ENCODE measurements at regions not wholly inside any gene's neighbourhood (a gene's known extent, or its start where the extent isn't known, plus 50 kb on each side); places are given as distances from the start of the nearest gene placed in this dataset.
"Not testable (repeated sequence)": the region's sequence is repeated elsewhere in the genome, so short reads cannot be mapped to it uniquely, and the experiment has no call there.

GRCh38 chr4:53703267-53703655 is 112.0 kb upstream of the LNX1 start:
- TF ChIP-seq EZH2phosphoT487 (IDR thresholded peaks at IDR 0.05; ENCODE audit: low read depth, severe bottlenecking, unreplicated experiment) (no peak), EZH2 (IDR thresholded peaks at IDR 0.05; ENCODE audit: borderline replicate concordance) (no peak), CTCF (IDR thresholded peaks at IDR 0.05; ENCODE audit: poor library complexity) (no peak)
- Histone ChIP-seq H3K4me3 (no peak overlapping the region), H3K9me3 (ENCODE audit: low read depth) (no peaks in the 10 kb centered on the region), H3K4me1 (ENCODE audit: insufficient read depth) (peaks cover 17% of the 10 kb centered on the region), H3K36me3 (replicated peaks; ENCODE audit: insufficient read depth, low read depth) (no peaks in the 10 kb centered on the region), H3K27me3 (no peaks in the 10 kb centered on the region), H3K9me2 (replicated peaks; ENCODE audit: insufficient read depth) (no peaks in the 10 kb centered on the region), H3K27ac (peak overlapping the region; percentile 83), H3K4me2 (peak overlapping the region; percentile 65), H4K20me1 (ENCODE audit: insufficient read depth, poor library complexity, severe bottlenecking) (no peaks in the 10 kb centered on the region), H2AFZ (no peak overlapping the region), H3K79me2 (no peaks in the 10 kb centered on the region)
- no peak for DNase-seq (ENCODE audit: low spot score)
- WGBS (ENCODE audit: low lambda C conversion rate, missing lambda C conversion rate) = 58% methylated on average over 7 of the region's 7 CpGs

GRCh38 chr4:53702334-53703266 is 111.3 kb upstream of the LNX1 start:
- peak; percentile 18 for TF ChIP-seq CTCF (IDR thresholded peaks at IDR 0.05; ENCODE audit: poor library complexity)
- TF ChIP-seq EZH2 (IDR thresholded peaks at IDR 0.05; ENCODE audit: borderline replicate concordance) = no peak
- no peaks in the 10 kb centered on the region for H3K9me2 ChIP-seq (replicated peaks; ENCODE audit: insufficient read depth)
- peak overlapping the region; percentile 83 for H3K27ac ChIP-seq
- no peaks in the 10 kb centered on the region for H3K27me3 ChIP-seq
- DNase-seq (ENCODE audit: low spot score) = peak; percentile 68
- H4K20me1 ChIP-seq (ENCODE audit: insufficient read depth, poor library complexity, severe bottlenecking) = no peaks in the 10 kb centered on the region
- H3K79me2 ChIP-seq = no peaks in the 10 kb centered on the region
- H3K9me3 ChIP-seq (ENCODE audit: low read depth) = no peaks in the 10 kb centered on the region
- WGBS (ENCODE audit: low lambda C conversion rate, missing lambda C conversion rate) = 35% methylated on average over 24 of the region's 24 CpGs
- H2AFZ ChIP-seq = no peak overlapping the region
- no peak overlapping the region for H3K4me3 ChIP-seq
- peak overlapping the region; percentile 65 for H3K4me2 ChIP-seq
- peaks cover 17% of the 10 kb centered on the region for H3K4me1 ChIP-seq (ENCODE audit: insufficient read depth)
- no peaks in the 10 kb centered on the region for H3K36me3 ChIP-seq (replicated peaks; ENCODE audit: insufficient read depth, low read depth)

GRCh38 chr4:53701260-53701659 is 110.0 kb upstream of the LNX1 start:
- H3K9me2 ChIP-seq (replicated peaks; ENCODE audit: insufficient read depth); H3K4me2 ChIP-seq; H3K4me3 ChIP-seq; H2AFZ ChIP-seq; H3K27ac ChIP-seq; H3K36me3 ChIP-seq (replicated peaks; ENCODE audit: insufficient read depth, low read depth); H3K79me2 ChIP-seq; H3K9me3 ChIP-seq (ENCODE audit: low read depth); DNase-seq (ENCODE audit: low spot score); H4K20me1 ChIP-seq (ENCODE audit: insufficient read depth, poor library complexity, severe bottlenecking); H3K27me3 ChIP-seq: not testable (repeated sequence)
- H3K4me1 ChIP-seq (ENCODE audit: insufficient read depth) = peaks cover 16% of the 10 kb centered on the region
- 96% methylated on average over 6 of the region's 6 CpGs for WGBS (ENCODE audit: low lambda C conversion rate, missing lambda C conversion rate)

- WGBS (ENCODE audit: low lambda C conversion rate, missing lambda C conversion rate) = 84% methylated on average over 2 of the region's 2 CpGs
- H3K9me2 ChIP-seq (replicated peaks; ENCODE audit: insufficient read depth); H2AFZ ChIP-seq; H3K79me2 ChIP-seq; H3K27ac ChIP-seq; H3K4me2 ChIP-seq; H4K20me1 ChIP-seq (ENCODE audit: insufficient read depth, poor library complexity, severe bottlenecking); DNase-seq (ENCODE audit: low spot score); H3K4me3 ChIP-seq; H3K27me3 ChIP-seq; H3K36me3 ChIP-seq (replicated peaks; ENCODE audit: insufficient read depth, low read depth); H3K9me3 ChIP-seq (ENCODE audit: low read depth): not testable (repeated sequence)
- peaks cover 13% of the 10 kb centered on the region for H3K4me1 ChIP-seq (ENCODE audit: insufficient read depth)
Observed at GRCh38 chr4:53699310-53699709, 108.0 kb upstream of the LNX1 start.

Measured in hepatocyte (in vitro differentiated cells).